ENCODE measurements at regions not wholly inside any gene's neighbourhood (a gene's known extent, or its start where the extent isn't known, plus 50 kb on each side); places are given as distances from the start of the nearest gene placed in this dataset.
"Not testable (repeated sequence)": the region's sequence is repeated elsewhere in the genome, so short reads cannot be mapped to it uniquely, and the experiment has no call there.

GRCh38 chr2:236781933-236782816 lies 212.6 kb downstream of the ACKR3 start:
- DNase-seq (ENCODE audit: extremely low read depth, low read depth) = no peak
- TF ChIP-seq CTCF (IDR thresholded peaks at IDR 0.05; ENCODE audit: low read depth, low read length) = no peak

GRCh38 chr2:236782938-236783337 lies 213.3 kb downstream of the ACKR3 start:
- DNase-seq (ENCODE audit: extremely low read depth, low read depth) = no peak
- no peak for TF ChIP-seq CTCF (IDR thresholded peaks at IDR 0.05; ENCODE audit: low read depth, low read length)

- TF ChIP-seq CTCF (IDR thresholded peaks at IDR 0.05; ENCODE audit: low read depth, low read length) = no peak
- no peak for DNase-seq (ENCODE audit: extremely low read depth, low read depth)
Measured at GRCh38 chr2:236783417-236784020, 213.9 kb downstream of the ACKR3 start.

GRCh38 chr2:236785611-236786057 lies 216.0 kb downstream of the ACKR3 start:
- no peak for DNase-seq (ENCODE audit: extremely low read depth, low read depth)
- no peak for TF ChIP-seq CTCF (IDR thresholded peaks at IDR 0.05; ENCODE audit: low read depth, low read length)

- no peak for DNase-seq (ENCODE audit: extremely low read depth, low read depth)
- no peak for TF ChIP-seq CTCF (IDR thresholded peaks at IDR 0.05; ENCODE audit: low read depth, low read length)
Measured at GRCh38 chr2:236786751-236787150, 217.1 kb downstream of the ACKR3 start.

GRCh38 chr2:236787376-236787775 lies 217.8 kb downstream of the ACKR3 start:
- DNase-seq (ENCODE audit: extremely low read depth, low read depth) = not testable (repeated sequence)

GRCh38 chr2:236787885-236788284 lies 218.3 kb downstream of the ACKR3 start:
- DNase-seq (ENCODE audit: extremely low read depth, low read depth) = no peak
- TF ChIP-seq CTCF (IDR thresholded peaks at IDR 0.05; ENCODE audit: low read depth, low read length) = no peak

All from AG09319 (cell line).